SU-DHL-6 (cell line): ENCODE measurements at regions not wholly inside any gene's neighbourhood (a gene's known extent, or its start where the extent isn't known, plus 50 kb on each side); places are given as distances from the start of the nearest gene placed in this dataset.

Experiments used
- H2AFZ ChIP-seq: fragments of 200-600 bp; sonication (generic); 2 replicates; pipeline ENCODE4 v1.6.1; 2014; ENCODE audit warnings: low read depth, mild to moderate bottlenecking, moderate library complexity, mixed read lengths, antibody characterized with exemption, low read length; ENCODE audit not compliant: severe bottlenecking
- H3F3A ChIP-seq: fragments of 200-600 bp; shearing (Covaris generic); 2 replicates; pipeline ENCODE4 v1.6.0; 2016; ENCODE audit warnings: antibody characterized with exemption, mild to moderate bottlenecking; ENCODE audit not compliant: insufficient read depth
- H3K27ac ChIP-seq: fragments of 200-600 bp; sonication (generic); 2 replicates; pipeline ENCODE4 v1.5.1; 2016; ENCODE audit warnings: low read depth, mild to moderate bottlenecking, low read length, moderate library complexity, mixed read lengths
- H3K27me3 ChIP-seq: fragments of 200-600 bp; sonication (generic), shearing (Covaris generic); 2 replicates; pipeline ENCODE4 v1.6.0; 2014; ENCODE audit warnings: mild to moderate bottlenecking, low read length
- H3K36me3 ChIP-seq: fragments of 200-600 bp; sonication (generic); 2 replicates; pipeline ENCODE4 v1.6.1; 2014; ENCODE audit warnings: mild to moderate bottlenecking, low read length, mixed read lengths
- H3K4me2 ChIP-seq: fragments of 300-600, 200-600 bp; shearing (Covaris generic), sonication (generic); 2 replicates; pipeline ENCODE4 v1.6.0; 2014; ENCODE audit warnings: low read length, low read depth, mild to moderate bottlenecking; ENCODE audit not compliant: poor library complexity, severe bottlenecking
- H3K4me3 ChIP-seq: fragments of 200-600 bp; sonication (generic); 2 replicates; pipeline ENCODE4 v1.5.1; 2014; ENCODE audit warnings: antibody characterized with exemption, low read length, mild to moderate bottlenecking, mixed read lengths; ENCODE audit not compliant: insufficient read depth, poor library complexity, severe bottlenecking
- H3K79me2 ChIP-seq: fragments of 200-600 bp; sonication (generic); 2 replicates; pipeline ENCODE4 v1.6.1; 2014; ENCODE audit warnings: mild to moderate bottlenecking, low read length, moderate library complexity; ENCODE audit not compliant: insufficient read depth
- H3K9ac ChIP-seq: fragments of 200-600 bp; sonication (generic); 2 replicates; pipeline ENCODE4 v1.7.0; 2014; ENCODE audit warnings: mild to moderate bottlenecking, low read length
- H3K9me2 ChIP-seq: fragments of 200-600 bp; sonication (generic); replicated peaks from 2 replicates; pipeline ENCODE4 v1.6.1; 2014; ENCODE audit warnings: low read length; ENCODE audit not compliant: insufficient read depth
- H3K9me3 ChIP-seq: fragments of 200-600 bp; sonication (generic); 2 replicates; pipeline ENCODE4 v1.6.1; 2014; ENCODE audit warnings: low read length, mixed read lengths; ENCODE audit not compliant: insufficient read depth
- H4K20me1 ChIP-seq: fragments of 200-600 bp; sonication (generic); 2 replicates; pipeline ENCODE4 v1.6.1; 2014; ENCODE audit warnings: low read depth, mild to moderate bottlenecking, antibody characterized with exemption, low read length, moderate library complexity, mixed read lengths
- CTCF ChIP-seq: fragments of 200-600 bp; sonication (generic); IDR thresholded peaks from one replicate; pipeline ENCODE4 v1.5.1; 2017; ENCODE audit warnings: antibody characterized with exemption, mild to moderate bottlenecking, low read length, moderate library complexity; ENCODE audit not compliant: insufficient read depth, poor library complexity, severe bottlenecking
- EZH2phosphoT487 ChIP-seq: fragments of 200-600 bp; sonication (generic), shearing (Covaris generic); conservative IDR thresholded peaks from 2 replicates; pipeline ENCODE4 v1.6.1; 2018; ENCODE audit warnings: mild to moderate bottlenecking, antibody characterized with exemption, low read length, moderate library complexity, mixed read lengths

DNA sequence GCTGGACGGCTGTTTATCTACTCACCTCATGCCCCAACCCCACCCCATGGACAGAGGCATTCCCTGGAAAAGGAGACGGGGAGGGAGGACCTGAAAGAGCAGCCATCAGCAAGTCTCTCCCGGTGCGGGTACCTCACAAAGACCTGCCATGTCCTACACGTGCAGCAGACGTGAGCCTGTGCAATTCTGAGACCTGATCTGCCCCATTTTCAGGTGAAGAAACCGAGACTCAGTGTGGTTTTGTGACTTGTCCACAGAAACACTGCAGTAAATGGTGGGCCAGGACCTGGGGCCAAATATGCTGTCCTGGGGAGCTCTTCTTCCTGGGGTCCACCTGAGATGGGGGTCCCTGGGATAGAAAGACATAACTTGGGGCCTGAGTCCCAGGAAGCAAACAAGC, 137.0 kb upstream of the LINGO1 start:
- H2AFZ ChIP-seq = no peak overlapping the region
- no peaks in the 10 kb centered on the region for H3K9me2 ChIP-seq
- no peak overlapping the region for H3K4me3 ChIP-seq
- no peaks in the 10 kb centered on the region for H3K9me3 ChIP-seq
- TF ChIP-seq EZH2phosphoT487 (no peak), CTCF (no peak)
- H3K9ac ChIP-seq = no peak overlapping the region
- no peaks in the 10 kb centered on the region for H3F3A ChIP-seq
- no peaks in the 10 kb centered on the region for H3K79me2 ChIP-seq
- no peaks in the 10 kb centered on the region for H3K36me3 ChIP-seq
- no peak overlapping the region for H3K4me2 ChIP-seq
- H4K20me1 ChIP-seq = no peaks in the 10 kb centered on the region
- H3K27me3 ChIP-seq = no peaks in the 10 kb centered on the region
- H3K27ac ChIP-seq = no peak overlapping the region

DNA sequence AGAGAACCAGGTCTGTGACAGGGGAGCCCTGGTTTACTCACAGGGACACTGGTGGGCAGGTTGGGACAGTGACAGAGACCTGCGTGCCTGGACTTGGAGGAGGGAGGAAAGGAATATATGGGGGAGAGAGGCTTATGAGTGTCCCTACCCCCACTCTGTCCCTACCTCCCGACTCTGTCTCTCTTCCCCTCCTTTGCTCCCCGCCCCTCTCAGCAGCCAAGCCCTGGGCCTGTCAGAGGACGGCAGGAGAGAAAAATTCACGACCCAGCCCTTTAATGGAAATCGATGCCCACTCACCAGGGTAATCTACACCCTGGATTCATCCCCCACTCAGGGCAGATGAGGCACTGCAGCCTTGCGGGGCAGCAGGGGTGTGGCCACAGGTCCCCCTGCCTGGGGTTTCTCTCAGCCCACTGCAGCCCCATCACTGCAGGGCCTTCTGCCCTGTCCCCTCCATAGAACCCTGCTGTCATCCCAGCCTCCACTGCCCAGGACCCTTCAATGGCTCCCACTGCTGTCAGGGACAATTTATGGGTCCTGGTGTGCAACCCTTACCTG, 135.9 kb upstream of the LINGO1 start:
- Histone ChIP-seq H3K4me2 (no peak overlapping the region), H3K9me2 (no peaks in the 10 kb centered on the region), H3K27me3 (no peaks in the 10 kb centered on the region), H4K20me1 (no peaks in the 10 kb centered on the region), H2AFZ (no peak overlapping the region), H3K79me2 (no peaks in the 10 kb centered on the region), H3K4me3 (no peak overlapping the region), H3K9me3 (no peaks in the 10 kb centered on the region), H3K9ac (no peak overlapping the region), H3K27ac (no peak overlapping the region), H3K36me3 (no peaks in the 10 kb centered on the region), H3F3A (no peaks in the 10 kb centered on the region)
- TF ChIP-seq EZH2phosphoT487 (no peak), CTCF (no peak)

GRCh38 chr15:77768107-77768506, 135.4 kb upstream of the LINGO1 start:
- no peaks in the 10 kb centered on the region for H3F3A ChIP-seq
- H2AFZ ChIP-seq = no peak overlapping the region
- H3K27me3 ChIP-seq = no peaks in the 10 kb centered on the region
- H3K9ac ChIP-seq = no peak overlapping the region
- H3K9me2 ChIP-seq = no peaks in the 10 kb centered on the region
- H3K4me3 ChIP-seq = no peak overlapping the region
- TF ChIP-seq EZH2phosphoT487 (no peak), CTCF (no peak)
- H4K20me1 ChIP-seq = no peaks in the 10 kb centered on the region
- H3K4me2 ChIP-seq = no peak overlapping the region
- H3K79me2 ChIP-seq = no peaks in the 10 kb centered on the region
- no peak overlapping the region for H3K27ac ChIP-seq
- H3K9me3 ChIP-seq = no peaks in the 10 kb centered on the region
- no peaks in the 10 kb centered on the region for H3K36me3 ChIP-seq
